ENCODE measurements at regions not wholly inside any gene's neighbourhood (a gene's known extent, or its start where the extent isn't known, plus 50 kb on each side); places are given as distances from the start of the nearest gene placed in this dataset.
A peak's percentile ranks its signal among the peaks of the same experiment; 100 is the strongest.

- ATAC-seq = no peak
- H3K9me3 Mint-ChIP-seq (ENCODE audit: low read depth) = no peaks in the 10 kb centered on the region
- no peak overlapping the region for H3K4me3 Mint-ChIP-seq
- no peaks in the 10 kb centered on the region for H3K36me3 Mint-ChIP-seq (ENCODE audit: low read depth)
- CTCF ChIA-PET = no interaction called here
- H3K4me1 Mint-ChIP-seq = no peaks in the 10 kb centered on the region
- no peak for DNase-seq
- H3K27ac Mint-ChIP-seq = no peak overlapping the region
- H3K27me3 Mint-ChIP-seq = peaks cover 2% of the 10 kb centered on the region
- intact Hi-C loops (cut with DNase I, micrococcal nuclease) = no loop called here
- POLR2A ChIA-PET = no interaction called here
Measured at GRCh38 chr6:141174932-141175331, 957.8 kb upstream of the GJE1 start.

- no peaks in the 10 kb centered on the region for H3K9me3 Mint-ChIP-seq (ENCODE audit: low read depth)
- no peak overlapping the region for H3K4me3 Mint-ChIP-seq
- no peaks in the 10 kb centered on the region for H3K4me1 Mint-ChIP-seq
- H3K36me3 Mint-ChIP-seq (ENCODE audit: low read depth) = no peaks in the 10 kb centered on the region
- ATAC-seq (no peak), DNase-seq (no peak)
- peaks cover 4% of the 10 kb centered on the region for H3K27me3 Mint-ChIP-seq
- CTCF ChIA-PET = no interaction called here
- H3K27ac Mint-ChIP-seq = no peak overlapping the region
- POLR2A ChIA-PET = no interaction called here
- intact Hi-C loops (cut with DNase I, micrococcal nuclease) = no loop called here
Measured at GRCh38 chr6:141173529-141173928, 959.2 kb upstream of the GJE1 start.

- Mint-ChIP-seq H3K9me3 (ENCODE audit: low read depth) (no peaks in the 10 kb centered on the region), H3K27me3 (peaks cover 4% of the 10 kb centered on the region), H3K27ac (no peak overlapping the region), H3K4me3 (no peak overlapping the region), H3K4me1 (no peaks in the 10 kb centered on the region), H3K36me3 (ENCODE audit: low read depth) (no peaks in the 10 kb centered on the region)
- ChIA-PET POLR2A (no interaction called here), CTCF (no interaction called here)
- intact Hi-C loops (cut with DNase I, micrococcal nuclease) = no loop called here
- DNase-seq (no peak), ATAC-seq (no peak)
Measured at GRCh38 chr6:141169419-141169818, 963.3 kb upstream of the GJE1 start.

GRCh38 chr6:141167945-141168344, 964.8 kb upstream of the GJE1 start:
- Mint-ChIP-seq H3K4me3 (no peak overlapping the region), H3K36me3 (ENCODE audit: low read depth) (no peaks in the 10 kb centered on the region), H3K27me3 (peaks cover 4% of the 10 kb centered on the region), H3K27ac (no peak overlapping the region), H3K4me1 (no peaks in the 10 kb centered on the region), H3K9me3 (ENCODE audit: low read depth) (no peaks in the 10 kb centered on the region)
- ChIA-PET POLR2A (no interaction called here), CTCF (interaction anchor here (0.6 kb wide), 1 partner anchor 1057 kb away, joined by 3 read pairs; no protein-coding TSS in a partner anchor)
- intact Hi-C loops (cut with DNase I, micrococcal nuclease) = no loop called here
- DNase-seq (no peak), ATAC-seq (no peak)

- ChIA-PET POLR2A (no interaction called here), CTCF (no interaction called here)
- Mint-ChIP-seq H3K36me3 (ENCODE audit: low read depth) (no peaks in the 10 kb centered on the region), H3K9me3 (ENCODE audit: low read depth) (no peaks in the 10 kb centered on the region), H3K27me3 (peaks cover 4% of the 10 kb centered on the region), H3K4me1 (no peaks in the 10 kb centered on the region), H3K27ac (no peak overlapping the region), H3K4me3 (no peak overlapping the region)
- ATAC-seq (no peak), DNase-seq (no peak)
- intact Hi-C loops (cut with DNase I, micrococcal nuclease) = no loop called here
Measured at GRCh38 chr6:141165002-141165665, 967.6 kb upstream of the GJE1 start.

- H3K4me1 Mint-ChIP-seq = no peaks in the 10 kb centered on the region
- intact Hi-C loops (cut with DNase I, micrococcal nuclease) = no loop called here
- ATAC-seq (peak; percentile 26), DNase-seq (no peak)
- POLR2A ChIA-PET = interaction anchor here (0.6 kb wide), 1 partner anchor 137 kb away, joined by 5 read pairs; no protein-coding TSS in a partner anchor
- H3K27me3 Mint-ChIP-seq = peaks cover 4% of the 10 kb centered on the region
- no peaks in the 10 kb centered on the region for H3K36me3 Mint-ChIP-seq (ENCODE audit: low read depth)
- CTCF ChIA-PET = interaction anchor here (0.6 to 0.7 kb wide), 2 partner anchors 263 to 398 kb away, joined by 3 to 4 read pairs; no protein-coding TSS in a partner anchor
- no peak overlapping the region for H3K27ac Mint-ChIP-seq
- no peaks in the 10 kb centered on the region for H3K9me3 Mint-ChIP-seq (ENCODE audit: low read depth)
- H3K4me3 Mint-ChIP-seq = no peak overlapping the region
Measured at GRCh38 chr6:141164042-141164743, 968.5 kb upstream of the GJE1 start.

- intact Hi-C loops (cut with DNase I, micrococcal nuclease) = no loop called here
- Mint-ChIP-seq H3K4me1 (no peaks in the 10 kb centered on the region), H3K27me3 (peaks cover 2% of the 10 kb centered on the region), H3K4me3 (no peak overlapping the region), H3K27ac (no peak overlapping the region), H3K36me3 (ENCODE audit: low read depth) (no peaks in the 10 kb centered on the region), H3K9me3 (ENCODE audit: low read depth) (no peaks in the 10 kb centered on the region)
- ChIA-PET CTCF (no interaction called here), POLR2A (no interaction called here)
- no peak for ATAC-seq
- DNase-seq = no peak
Measured at GRCh38 chr6:141163107-141163506, 969.6 kb upstream of the GJE1 start.

GRCh38 chr6:141158740-141159139, 974.0 kb upstream of the GJE1 start:
- Mint-ChIP-seq H3K4me1 (peaks cover 3% of the 10 kb centered on the region), H3K4me3 (no peak overlapping the region), H3K27me3 (no peaks in the 10 kb centered on the region), H3K36me3 (ENCODE audit: low read depth) (peaks cover 2% of the 10 kb centered on the region), H3K27ac (no peak overlapping the region), H3K9me3 (ENCODE audit: low read depth) (no peaks in the 10 kb centered on the region)
- ChIA-PET CTCF (no interaction called here), POLR2A (no interaction called here)
- intact Hi-C loops (cut with DNase I, micrococcal nuclease) = no loop called here
- ATAC-seq (no peak), DNase-seq (no peak)

- Mint-ChIP-seq H3K36me3 (ENCODE audit: low read depth) (peaks cover 2% of the 10 kb centered on the region), H3K4me3 (no peak overlapping the region), H3K4me1 (peaks cover 21% of the 10 kb centered on the region), H3K9me3 (ENCODE audit: low read depth) (peaks cover 4% of the 10 kb centered on the region), H3K27ac (peak overlapping the region; percentile 13), H3K27me3 (no peaks in the 10 kb centered on the region)
- peak; percentile 26 for DNase-seq
- ATAC-seq = peak; percentile 90
- ChIA-PET CTCF (no interaction called here), POLR2A (no interaction called here)
- intact Hi-C loops (cut with DNase I, micrococcal nuclease) = loop anchor here in 1 of 2 experiments (2.0 kb wide), 1 partner anchor 329 kb away; no protein-coding TSS in a partner anchor
Measured at GRCh38 chr6:141153563-141153962, 979.2 kb upstream of the GJE1 start.

GRCh38 chr6:141152951-141153350, 979.8 kb upstream of the GJE1 start:
- ChIA-PET CTCF (no interaction called here), POLR2A (no interaction called here)
- Mint-ChIP-seq H3K4me3 (no peak overlapping the region), H3K36me3 (ENCODE audit: low read depth) (peaks cover 2% of the 10 kb centered on the region), H3K9me3 (ENCODE audit: low read depth) (peaks cover 4% of the 10 kb centered on the region), H3K27me3 (no peaks in the 10 kb centered on the region), H3K4me1 (peaks cover 21% of the 10 kb centered on the region), H3K27ac (no peak overlapping the region)
- DNase-seq = no peak
- no peak for ATAC-seq
- intact Hi-C loops (cut with DNase I, micrococcal nuclease) = loop anchor here in 1 of 2 experiments (2.0 kb wide), 1 partner anchor 330 kb away; no protein-coding TSS in a partner anchor

- H3K4me3 Mint-ChIP-seq = no peak overlapping the region
- POLR2A ChIA-PET = no interaction called here
- peak overlapping the region; percentile 22 for H3K27ac Mint-ChIP-seq
- ATAC-seq (no peak), DNase-seq (no peak)
- intact Hi-C loops (cut with DNase I, micrococcal nuclease) = loop anchor here in 1 of 2 experiments (2.0 kb wide), 1 partner anchor 331 kb away; no protein-coding TSS in a partner anchor
- H3K36me3 Mint-ChIP-seq (ENCODE audit: low read depth) = peaks cover 2% of the 10 kb centered on the region
- H3K27me3 Mint-ChIP-seq = no peaks in the 10 kb centered on the region
- H3K4me1 Mint-ChIP-seq = peaks cover 21% of the 10 kb centered on the region
- CTCF ChIA-PET = interaction anchor here (0.7 kb wide), 1 partner anchor 1074 kb away, joined by 5 read pairs; no protein-coding TSS in a partner anchor
- H3K9me3 Mint-ChIP-seq (ENCODE audit: low read depth) = peaks cover 4% of the 10 kb centered on the region
Measured at GRCh38 chr6:141151710-141152417, 980.9 kb upstream of the GJE1 start.

GRCh38 chr6:141141870-141142269, 990.9 kb upstream of the GJE1 start:
- ChIA-PET POLR2A (no interaction called here), CTCF (no interaction called here)
- DNase-seq = no peak
- intact Hi-C loops (cut with DNase I, micrococcal nuclease) = no loop called here
- no peaks in the 10 kb centered on the region for H3K36me3 Mint-ChIP-seq (ENCODE audit: low read depth)
- H3K4me3 Mint-ChIP-seq = no peak overlapping the region
- H3K9me3 Mint-ChIP-seq (ENCODE audit: low read depth) = no peaks in the 10 kb centered on the region
- H3K27ac Mint-ChIP-seq = no peak overlapping the region
- ATAC-seq = no peak
- no peaks in the 10 kb centered on the region for H3K27me3 Mint-ChIP-seq
- H3K4me1 Mint-ChIP-seq = no peaks in the 10 kb centered on the region
